ENCODE measurements at regions not wholly inside any gene's neighbourhood (a gene's known extent, or its start where the extent isn't known, plus 50 kb on each side); places are given as distances from the start of the nearest gene placed in this dataset.

DNA sequence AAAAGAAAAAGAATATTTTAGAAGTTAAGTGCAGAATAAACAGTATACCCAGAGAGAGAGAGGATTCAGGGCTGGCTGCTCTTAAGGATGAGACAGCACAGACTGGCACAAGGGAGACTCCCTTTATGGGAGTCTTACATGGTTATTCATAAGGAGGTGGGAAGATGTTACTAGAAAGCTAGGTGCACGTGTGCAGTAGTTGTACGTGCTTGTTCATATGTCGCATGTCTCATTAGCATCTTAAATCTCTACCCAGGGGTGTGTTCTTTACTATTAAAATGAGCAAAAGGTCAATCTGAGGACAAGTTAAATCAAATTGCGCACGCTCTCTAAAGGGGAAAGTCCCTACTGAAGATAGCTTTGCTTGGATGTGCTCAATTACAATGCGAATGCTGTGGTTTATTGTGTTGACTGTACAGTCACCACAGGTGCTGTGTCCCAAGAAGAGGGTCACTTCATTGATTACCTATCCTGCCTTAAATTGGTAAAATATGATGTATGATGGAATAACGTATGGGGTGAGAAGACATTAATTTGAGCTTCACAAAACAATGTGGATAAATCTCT is 368.0 kb upstream of the SPHKAP start:
- Histone ChIP-seq H3K9ac (ENCODE audit: low read length) (no peak overlapping the region), H3K4me2 (ENCODE audit: low read length) (no peak overlapping the region), H3K4me1 (ENCODE audit: insufficient read depth, low read length) (peaks cover 28% of the 10 kb centered on the region), H4K20me1 (ENCODE audit: low read length) (no peaks in the 10 kb centered on the region), H3K27me3 (ENCODE audit: low read length) (no peaks in the 10 kb centered on the region), H3K9me3 (ENCODE audit: low read length) (no peaks in the 10 kb centered on the region), H3K4me3 (ENCODE audit: low read length) (no peak overlapping the region), H2AFZ (ENCODE audit: low read length) (no peak overlapping the region), H3K36me3 (ENCODE audit: low read depth, low read length) (no peaks in the 10 kb centered on the region), H3K9me2 (replicated peaks; ENCODE audit: low read length) (no peaks in the 10 kb centered on the region), H3K79me2 (ENCODE audit: low read length) (no peaks in the 10 kb centered on the region), H3F3A (ENCODE audit: low read length, unreplicated experiment) (no peaks in the 10 kb centered on the region), H3K27ac (ENCODE audit: low read length) (no peak overlapping the region)
- TF ChIP-seq EZH2phosphoT487 (IDR thresholded peaks at IDR 0.05; ENCODE audit: borderline replicate concordance, low read length) = no peak
- TF ChIP-seq, protein P1, sequence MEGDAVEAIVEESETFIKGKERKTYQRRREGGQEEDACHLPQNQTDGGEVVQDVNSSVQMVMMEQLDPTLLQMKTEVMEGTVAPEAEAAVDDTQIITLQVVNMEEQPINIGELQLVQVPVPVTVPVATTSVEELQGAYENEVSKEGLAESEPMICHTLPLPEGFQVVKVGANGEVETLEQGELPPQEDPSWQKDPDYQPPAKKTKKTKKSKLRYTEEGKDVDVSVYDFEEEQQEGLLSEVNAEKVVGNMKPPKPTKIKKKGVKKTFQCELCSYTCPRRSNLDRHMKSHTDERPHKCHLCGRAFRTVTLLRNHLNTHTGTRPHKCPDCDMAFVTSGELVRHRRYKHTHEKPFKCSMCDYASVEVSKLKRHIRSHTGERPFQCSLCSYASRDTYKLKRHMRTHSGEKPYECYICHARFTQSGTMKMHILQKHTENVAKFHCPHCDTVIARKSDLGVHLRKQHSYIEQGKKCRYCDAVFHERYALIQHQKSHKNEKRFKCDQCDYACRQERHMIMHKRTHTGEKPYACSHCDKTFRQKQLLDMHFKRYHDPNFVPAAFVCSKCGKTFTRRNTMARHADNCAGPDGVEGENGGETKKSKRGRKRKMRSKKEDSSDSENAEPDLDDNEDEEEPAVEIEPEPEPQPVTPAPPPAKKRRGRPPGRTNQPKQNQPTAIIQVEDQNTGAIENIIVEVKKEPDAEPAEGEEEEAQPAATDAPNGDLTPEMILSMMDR (conservative IDR thresholded peaks at IDR 0.05; ENCODE audit: low read depth, low read length) = no peak
- TF ChIP-seq EZH2 (IDR thresholded peaks at IDR 0.05; ENCODE audit: low read length, unreplicated experiment) = no peak
- ChIA-PET CTCF (no interaction called here), POLR2A (ENCODE audit: unreplicated experiment) (no interaction called here)
- no peak for DNase-seq
- ATAC-seq = no peak
- intact Hi-C loops (cut with micrococcal nuclease) = loop anchor here (5.0 to 10.0 kb wide), 4 partner anchors 108 to 858 kb away; no protein-coding TSS in a partner anchor
- no TSS peak for BruUV-seq (replicated peaks)

DNA sequence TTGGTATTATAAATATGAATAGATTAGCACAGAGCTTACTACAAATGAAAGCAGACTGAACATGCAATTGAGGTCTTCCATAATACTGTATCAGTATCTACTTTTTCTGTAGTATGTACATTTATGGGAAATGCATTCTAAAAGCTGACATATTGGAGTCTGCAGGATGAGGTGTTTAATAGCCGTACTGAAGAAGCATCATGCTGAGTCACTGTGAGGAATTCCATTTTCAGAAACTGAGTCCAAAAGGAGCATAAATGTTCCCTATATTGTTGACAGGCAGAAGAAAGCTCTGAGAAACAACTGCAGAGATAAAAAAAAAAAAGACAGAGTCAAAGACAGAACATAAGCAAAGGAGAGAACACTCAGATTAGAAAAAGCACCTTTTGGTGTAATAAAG is 366.7 kb upstream of the SPHKAP start:
- H3K9me2 ChIP-seq (replicated peaks; ENCODE audit: low read length) = no peaks in the 10 kb centered on the region
- no peaks in the 10 kb centered on the region for H3K27me3 ChIP-seq (ENCODE audit: low read length)
- TF ChIP-seq EZH2 (IDR thresholded peaks at IDR 0.05; ENCODE audit: low read length, unreplicated experiment) (no peak), EZH2phosphoT487 (IDR thresholded peaks at IDR 0.05; ENCODE audit: borderline replicate concordance, low read length) (no peak)
- TF ChIP-seq, protein P1 (conservative IDR thresholded peaks at IDR 0.05; ENCODE audit: low read depth, low read length) = no peak
- no peaks in the 10 kb centered on the region for H3K36me3 ChIP-seq (ENCODE audit: low read depth, low read length)
- no peaks in the 10 kb centered on the region for H3K9me3 ChIP-seq (ENCODE audit: low read length)
- no peak overlapping the region for H3K4me3 ChIP-seq (ENCODE audit: low read length)
- H3K4me1 ChIP-seq (ENCODE audit: insufficient read depth, low read length) = peaks cover 32% of the 10 kb centered on the region
- ChIA-PET POLR2A (ENCODE audit: unreplicated experiment) (no interaction called here), CTCF (no interaction called here)
- intact Hi-C loops (cut with micrococcal nuclease) = loop anchor here (5.0 to 10.0 kb wide), 4 partner anchors 109 to 859 kb away; no protein-coding TSS in a partner anchor
- BruUV-seq (replicated peaks) = no TSS peak
- peak; percentile 23 for ATAC-seq
- peak; percentile 60 for DNase-seq
- H4K20me1 ChIP-seq (ENCODE audit: low read length) = no peaks in the 10 kb centered on the region
- H3K9ac ChIP-seq (ENCODE audit: low read length) = no peak overlapping the region
- H3F3A ChIP-seq (ENCODE audit: low read length, unreplicated experiment) = no peaks in the 10 kb centered on the region
- H3K27ac ChIP-seq (ENCODE audit: low read length) = peak overlapping the region; percentile 35
- H2AFZ ChIP-seq (ENCODE audit: low read length) = no peak overlapping the region
- H3K4me2 ChIP-seq (ENCODE audit: low read length) = peak overlapping the region; percentile 33; the same call in 1 of the 2 replicates
- H3K79me2 ChIP-seq (ENCODE audit: low read length) = no peaks in the 10 kb centered on the region

DNA sequence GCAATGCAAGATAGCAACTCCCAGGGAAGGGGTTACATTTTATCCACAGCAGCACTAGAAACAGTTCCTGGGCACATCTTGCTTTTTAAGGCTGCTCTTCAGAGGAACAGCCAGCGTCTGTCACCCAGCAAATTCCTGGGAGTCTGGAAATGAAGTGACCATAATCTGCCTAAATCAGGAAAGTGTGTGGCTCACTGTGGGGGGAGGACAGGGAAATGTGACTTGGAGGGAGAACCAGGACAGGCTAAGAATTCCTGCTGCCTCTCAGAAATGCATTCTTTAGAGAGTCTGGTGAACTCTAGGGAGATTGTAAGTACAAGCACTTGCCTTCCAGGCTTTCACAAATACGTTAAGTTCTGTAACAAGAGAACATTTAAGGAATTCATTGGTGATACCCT is 364.3 kb upstream of the SPHKAP start:
- no peaks in the 10 kb centered on the region for H3K79me2 ChIP-seq (ENCODE audit: low read length)
- no peaks in the 10 kb centered on the region for H3F3A ChIP-seq (ENCODE audit: low read length, unreplicated experiment)
- H2AFZ ChIP-seq (ENCODE audit: low read length) = no peak overlapping the region
- H4K20me1 ChIP-seq (ENCODE audit: low read length) = no peaks in the 10 kb centered on the region
- peak overlapping the region; percentile 57 for H3K27ac ChIP-seq (ENCODE audit: low read length)
- H3K9ac ChIP-seq (ENCODE audit: low read length) = no peak overlapping the region
- intact Hi-C loops (cut with micrococcal nuclease) = loop anchor here (5.0 to 10.0 kb wide), 4 partner anchors 112 to 862 kb away; no protein-coding TSS in a partner anchor
- H3K4me1 ChIP-seq (ENCODE audit: insufficient read depth, low read length) = peaks cover 49% of the 10 kb centered on the region
- no TSS peak for BruUV-seq (replicated peaks)
- DNase-seq (no peak), ATAC-seq (peak; percentile 14; the same call in 1 of the 2 replicates)
- CTCF ChIA-PET = no interaction called here
- H3K4me2 ChIP-seq (ENCODE audit: low read length) = peak overlapping the region; percentile 57
- no peaks in the 10 kb centered on the region for H3K9me3 ChIP-seq (ENCODE audit: low read length)
- H3K4me3 ChIP-seq (ENCODE audit: low read length) = no peak overlapping the region
- TF ChIP-seq, protein P1 (conservative IDR thresholded peaks at IDR 0.05; ENCODE audit: low read depth, low read length) = no peak
- H3K27me3 ChIP-seq (ENCODE audit: low read length) = no peaks in the 10 kb centered on the region
- no peaks in the 10 kb centered on the region for H3K36me3 ChIP-seq (ENCODE audit: low read depth, low read length)
- H3K9me2 ChIP-seq (replicated peaks; ENCODE audit: low read length) = no peaks in the 10 kb centered on the region
- POLR2A ChIA-PET (ENCODE audit: unreplicated experiment) = no interaction called here
